Loucy (cell line): ENCODE measurements at regions not wholly inside any gene's neighbourhood (a gene's known extent, or its start where the extent isn't known, plus 50 kb on each side); places are given as distances from the start of the nearest gene placed in this dataset.

Source experiments
- H2AFZ ChIP-seq: fragments of 200-600 bp; sonication (generic); 2 replicates; pipeline ENCODE4 v1.6.0; 2016; ENCODE audit warnings: antibody characterized with exemption, mild to moderate bottlenecking, low read length, moderate library complexity
- H3F3A ChIP-seq: fragments of 200-600 bp; 2 replicates; pipeline ENCODE4 v1.6.0; 2016; ENCODE audit warnings: antibody characterized with exemption, low read depth, mild to moderate bottlenecking
- H3K27me3 ChIP-seq: fragments of 200-600 bp; sonication (generic); 2 replicates; pipeline ENCODE4 v1.6.1; 2014; ENCODE audit warnings: low read length, mild to moderate bottlenecking; ENCODE audit not compliant: insufficient read depth, poor library complexity, severe bottlenecking
- H3K36me3 ChIP-seq: fragments of 200-600 bp; sonication (generic); 2 replicates; pipeline ENCODE4 v1.6.1; 2016; ENCODE audit warnings: low read length; ENCODE audit not compliant: insufficient read depth
- H3K4me1 ChIP-seq: fragments of 200-600 bp; sonication (generic); 2 replicates; pipeline ENCODE4 v1.5.1; 2014; ENCODE audit warnings: low read length, mild to moderate bottlenecking; ENCODE audit not compliant: insufficient read depth, poor library complexity, severe bottlenecking
- H3K4me2 ChIP-seq: fragments of 200-600 bp; sonication (generic); 2 replicates; pipeline ENCODE4 v1.6.0; 2014; ENCODE audit warnings: antibody characterized with exemption, low read length, low read depth, mild to moderate bottlenecking; ENCODE audit not compliant: poor library complexity, severe bottlenecking
- H3K4me3 ChIP-seq: fragments of 200-600 bp; sonication (generic); 2 replicates; pipeline ENCODE4 v1.5.1; 2014; ENCODE audit warnings: low read length, mild to moderate bottlenecking, mixed read lengths; ENCODE audit not compliant: poor library complexity, severe bottlenecking
- H3K79me2 ChIP-seq: fragments of 200-600 bp; sonication (generic); 2 replicates; pipeline ENCODE4 v1.6.1; 2014; ENCODE audit warnings: low read length; ENCODE audit not compliant: insufficient read depth
- H3K9ac ChIP-seq: fragments of 200-600 bp; sonication (generic); 2 replicates; pipeline ENCODE4 v1.6.0; 2014; ENCODE audit warnings: mild to moderate bottlenecking, low read depth, low read length, moderate library complexity; ENCODE audit not compliant: poor library complexity, severe bottlenecking
- H3K9me2 ChIP-seq: fragments of 200-600 bp; sonication (generic); replicated peaks from 2 replicates; pipeline ENCODE4 v1.6.1; 2016; ENCODE audit warnings: low read depth, low read length, mixed read lengths
- H3K9me3 ChIP-seq: fragments of 200-600 bp; sonication (generic); 2 replicates; pipeline ENCODE4 v1.6.1; 2014; ENCODE audit warnings: mild to moderate bottlenecking, antibody characterized with exemption, low read length, low read depth; ENCODE audit not compliant: insufficient read depth
- H4K20me1 ChIP-seq: fragments of 200-600 bp; sonication (generic); 2 replicates; pipeline ENCODE4 v1.6.0; 2014; ENCODE audit warnings: antibody characterized with exemption, low read length, mild to moderate bottlenecking; ENCODE audit not compliant: insufficient read depth, poor library complexity, severe bottlenecking
- EZH2phosphoT487 ChIP-seq: fragments of 200-600 bp; IDR thresholded peaks from 2 replicates; pipeline ENCODE4 v1.6.1; 2018; ENCODE audit warnings: antibody characterized with exemption, mild to moderate bottlenecking, moderate library complexity, borderline replicate concordance
- TF ChIP-seq, protein P1 (sequence below): fragments of 200-600 bp; sonication (generic); conservative IDR thresholded peaks from 2 replicates; pipeline ENCODE4 v1.5.1; 2014; ENCODE audit warnings: mild to moderate bottlenecking, antibody characterized with exemption, low read length

DNA sequence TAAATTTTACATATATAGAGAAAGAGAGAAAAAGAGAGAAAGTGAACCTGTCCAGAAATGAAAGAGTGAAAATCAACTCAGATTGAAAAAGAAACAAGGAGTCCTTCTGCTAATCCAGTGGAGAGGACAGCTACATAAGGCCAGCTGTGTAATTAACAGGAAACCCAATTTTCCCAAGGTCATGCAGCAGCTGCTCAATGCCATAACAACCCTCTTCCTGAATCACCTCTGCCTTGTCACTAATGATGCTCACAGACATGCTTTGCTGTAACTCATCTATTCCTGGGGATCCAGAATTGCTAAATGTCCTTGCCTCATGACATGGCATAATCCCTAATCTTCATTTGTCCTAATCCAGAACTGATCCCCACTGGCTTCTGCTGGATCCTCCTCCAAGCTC, 288.6 kb downstream of the NEBL start:
- no peaks in the 10 kb centered on the region for H3K79me2 ChIP-seq
- no peak overlapping the region for H3K9ac ChIP-seq
- H3K27me3 ChIP-seq, result no peaks in the 10 kb centered on the region
- no peaks in the 10 kb centered on the region for H3F3A ChIP-seq
- H3K4me2 ChIP-seq, result no peak overlapping the region
- no peaks in the 10 kb centered on the region; the same call in 1 of the 2 replicates for H3K9me3 ChIP-seq
- no peaks in the 10 kb centered on the region for H4K20me1 ChIP-seq
- no peak overlapping the region; the same call in 1 of the 2 replicates for H2AFZ ChIP-seq
- no peaks in the 10 kb centered on the region for H3K36me3 ChIP-seq
- no peak for TF ChIP-seq EZH2phosphoT487
- TF ChIP-seq, protein P1, sequence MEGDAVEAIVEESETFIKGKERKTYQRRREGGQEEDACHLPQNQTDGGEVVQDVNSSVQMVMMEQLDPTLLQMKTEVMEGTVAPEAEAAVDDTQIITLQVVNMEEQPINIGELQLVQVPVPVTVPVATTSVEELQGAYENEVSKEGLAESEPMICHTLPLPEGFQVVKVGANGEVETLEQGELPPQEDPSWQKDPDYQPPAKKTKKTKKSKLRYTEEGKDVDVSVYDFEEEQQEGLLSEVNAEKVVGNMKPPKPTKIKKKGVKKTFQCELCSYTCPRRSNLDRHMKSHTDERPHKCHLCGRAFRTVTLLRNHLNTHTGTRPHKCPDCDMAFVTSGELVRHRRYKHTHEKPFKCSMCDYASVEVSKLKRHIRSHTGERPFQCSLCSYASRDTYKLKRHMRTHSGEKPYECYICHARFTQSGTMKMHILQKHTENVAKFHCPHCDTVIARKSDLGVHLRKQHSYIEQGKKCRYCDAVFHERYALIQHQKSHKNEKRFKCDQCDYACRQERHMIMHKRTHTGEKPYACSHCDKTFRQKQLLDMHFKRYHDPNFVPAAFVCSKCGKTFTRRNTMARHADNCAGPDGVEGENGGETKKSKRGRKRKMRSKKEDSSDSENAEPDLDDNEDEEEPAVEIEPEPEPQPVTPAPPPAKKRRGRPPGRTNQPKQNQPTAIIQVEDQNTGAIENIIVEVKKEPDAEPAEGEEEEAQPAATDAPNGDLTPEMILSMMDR, result no peak
- no peaks in the 10 kb centered on the region for H3K9me2 ChIP-seq
- H3K4me3 ChIP-seq, result no peak overlapping the region
- peaks cover 18% of the 10 kb centered on the region for H3K4me1 ChIP-seq

DNA sequence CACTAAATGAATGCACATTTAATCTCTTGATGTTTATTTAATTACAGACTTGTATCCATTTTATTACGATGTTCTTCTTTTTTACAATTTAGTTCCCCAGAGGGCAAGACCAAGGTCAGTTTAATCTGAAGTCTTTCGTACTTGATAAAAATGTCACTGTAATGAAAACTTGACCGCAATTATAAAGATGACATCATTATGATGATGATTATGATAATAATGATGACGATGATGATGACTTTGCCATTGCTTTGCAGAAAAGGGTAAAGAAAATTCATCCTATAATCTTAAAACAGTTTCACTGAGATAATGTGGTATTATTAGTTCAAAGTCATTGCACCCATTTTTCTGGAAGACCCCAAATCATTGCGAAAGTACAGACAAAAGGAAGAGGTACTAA, 290.1 kb downstream of the NEBL start:
- H3K4me1 ChIP-seq, result peaks cover 6% of the 10 kb centered on the region
- TF ChIP-seq, protein P1, result no peak
- no peak overlapping the region for H3K9ac ChIP-seq

GRCh38 chr10:20601941-20602461, 295.1 kb downstream of the NEBL start:
- no peak overlapping the region for H3K9ac ChIP-seq
- no peaks in the 10 kb centered on the region for H4K20me1 ChIP-seq

More for the DNA sequence above, 290.1 kb downstream of the NEBL start:
- no peak overlapping the region for H2AFZ ChIP-seq
- no peaks in the 10 kb centered on the region for H3F3A ChIP-seq
- no peaks in the 10 kb centered on the region for H3K27me3 ChIP-seq
- H3K4me2 ChIP-seq, result no peak overlapping the region
- no peaks in the 10 kb centered on the region for H3K79me2 ChIP-seq
- no peaks in the 10 kb centered on the region for H4K20me1 ChIP-seq
- H3K4me3 ChIP-seq, result no peak overlapping the region
- no peaks in the 10 kb centered on the region for H3K9me2 ChIP-seq
- no peaks in the 10 kb centered on the region for H3K36me3 ChIP-seq
- H3K9me3 ChIP-seq, result no peaks in the 10 kb centered on the region; the same call in 1 of the 2 replicates

More at GRCh38 chr10:20601941-20602461, 295.1 kb downstream of the NEBL start:
- H3K4me2 ChIP-seq, result no peak overlapping the region
- no peaks in the 10 kb centered on the region for H3K27me3 ChIP-seq
- H3K4me1 ChIP-seq, result no peaks in the 10 kb centered on the region
- H2AFZ ChIP-seq, result no peak overlapping the region
- H3K9me2 ChIP-seq, result no peaks in the 10 kb centered on the region
- no peaks in the 10 kb centered on the region for H3F3A ChIP-seq
- no peaks in the 10 kb centered on the region for H3K9me3 ChIP-seq
- H3K79me2 ChIP-seq, result no peaks in the 10 kb centered on the region
- TF ChIP-seq, protein P1, result no peak
- TF ChIP-seq EZH2phosphoT487, result no peak
- H3K4me3 ChIP-seq, result no peak overlapping the region
- no peaks in the 10 kb centered on the region for H3K36me3 ChIP-seq
